Smooth muscle cell (in vitro differentiated cells): ENCODE measurements at regions not wholly inside any gene's neighbourhood (a gene's known extent, or its start where the extent isn't known, plus 50 kb on each side); places are given as distances from the start of the nearest gene placed in this dataset.

Source experiments
- DNase-seq: peaks from one replicate; lab custom pipeline; 2025; ENCODE audit not compliant: unreplicated experiment; lab: John Stamatoyannopoulos, UW
- H2AFZ ChIP-seq: fragments of 200-600 bp; sonication (generic); 2 replicates; pipeline ENCODE4 v1.6.0; 2016; ENCODE audit warnings: antibody characterized with exemption, low read depth, mild to moderate bottlenecking
- H3F3A ChIP-seq: fragments of 200-600 bp; sonication (generic); 2 replicates; pipeline ENCODE4 v1.6.0; 2017; ENCODE audit warnings: antibody characterized with exemption, low read depth
- H3K27ac ChIP-seq: fragments of 200-600 bp; sonication (generic); 2 replicates; pipeline ENCODE4 v1.5.1; 2016; ENCODE audit warnings: low read depth, mild to moderate bottlenecking
- H3K27me3 ChIP-seq: fragments of 200-600 bp; sonication (generic); 2 replicates; pipeline ENCODE4 v1.6.1; 2016; ENCODE audit warnings: low read depth, mild to moderate bottlenecking
- H3K36me3 ChIP-seq: fragments of 200-600 bp; sonication (generic); 2 replicates; pipeline ENCODE4 v1.5.1; 2016; ENCODE audit warnings: low read depth
- H3K4me1 ChIP-seq: fragments of 200-600 bp; sonication (generic); 2 replicates; pipeline ENCODE4 v1.5.1; 2016; ENCODE audit warnings: low read depth
- H3K4me2 ChIP-seq: fragments of 200-600 bp; sonication (generic); 2 replicates; pipeline ENCODE4 v1.6.0; 2016; ENCODE audit warnings: mild to moderate bottlenecking
- H3K4me3 ChIP-seq: fragments of 200-600 bp; sonication (generic); 2 replicates; pipeline ENCODE4 v1.5.1; 2016; ENCODE audit warnings: mild to moderate bottlenecking
- H3K79me2 ChIP-seq: fragments of 200-600 bp; sonication (generic); 2 replicates; pipeline ENCODE4 v1.6.0; 2016; ENCODE audit warnings: low read depth, mild to moderate bottlenecking
- H3K9ac ChIP-seq: fragments of 200-600 bp; sonication (generic); 2 replicates; pipeline ENCODE4 v1.6.0; 2016; ENCODE audit warnings: low read depth
- H3K9me3 ChIP-seq: fragments of 200-600 bp; sonication (generic); replicated peaks from 2 replicates; pipeline ENCODE4 v1.5.1; 2016; ENCODE audit warnings: low read depth
- H4K20me1 ChIP-seq: fragments of 200-600 bp; sonication (generic); 2 replicates; pipeline ENCODE4 v1.6.0; 2016; ENCODE audit warnings: low read depth
- CTCF ChIP-seq: fragments of 200-600 bp; sonication (generic); IDR thresholded peaks from 2 replicates; pipeline ENCODE4 v1.5.1; 2017; ENCODE audit warnings: borderline replicate concordance, mild to moderate bottlenecking, antibody characterized with exemption; ENCODE audit not compliant: insufficient read depth, poor library complexity, severe bottlenecking
- WGBS: methylation state at CpG from one replicate; pipeline ENCODE4 v1.1.7; 2016; ENCODE audit warnings: low lambda C conversion rate; 5-methylcytosine and 5-hydroxymethylcytosine counted together

- Histone ChIP-seq H3K4me2 (peak overlapping the region; percentile 31), H3K27me3 (no peaks in the 10 kb centered on the region), H2AFZ (no peak overlapping the region), H3K9me3 (no peaks in the 10 kb centered on the region), H3K36me3 (no peaks in the 10 kb centered on the region), H3K4me3 (no peak overlapping the region), H3K9ac (peak overlapping the region; percentile 93), H3F3A (peaks cover 42% of the 10 kb centered on the region), H4K20me1 (no peaks in the 10 kb centered on the region), H3K4me1 (peaks cover 14% of the 10 kb centered on the region), H3K27ac (peak overlapping the region; percentile 99), H3K79me2 (no peaks in the 10 kb centered on the region)
- no peak for DNase-seq
- WGBS, result 41% methylated on average over 4 of the region's 4 CpGs
- no peak for TF ChIP-seq CTCF
Observed at GRCh38 chr5:173455599-173455957, 127.4 kb upstream of the STC2 start.

GRCh38 chr5:173454736-173455598 is 126.8 kb upstream of the STC2 start:
- Histone ChIP-seq H4K20me1 (no peaks in the 10 kb centered on the region), H3K36me3 (no peaks in the 10 kb centered on the region), H3K79me2 (no peaks in the 10 kb centered on the region), H3K27ac (peak overlapping the region; percentile 99), H3K4me2 (peak overlapping the region; percentile 63), H3K9ac (peak overlapping the region; percentile 93), H3F3A (peaks cover 42% of the 10 kb centered on the region), H3K4me3 (no peak overlapping the region), H3K27me3 (no peaks in the 10 kb centered on the region), H3K9me3 (no peaks in the 10 kb centered on the region), H3K4me1 (peaks cover 14% of the 10 kb centered on the region), H2AFZ (no peak overlapping the region)
- no peak for TF ChIP-seq CTCF
- DNase-seq, result no peak
- 5% methylated on average over 10 of the region's 10 CpGs for WGBS

DNA sequence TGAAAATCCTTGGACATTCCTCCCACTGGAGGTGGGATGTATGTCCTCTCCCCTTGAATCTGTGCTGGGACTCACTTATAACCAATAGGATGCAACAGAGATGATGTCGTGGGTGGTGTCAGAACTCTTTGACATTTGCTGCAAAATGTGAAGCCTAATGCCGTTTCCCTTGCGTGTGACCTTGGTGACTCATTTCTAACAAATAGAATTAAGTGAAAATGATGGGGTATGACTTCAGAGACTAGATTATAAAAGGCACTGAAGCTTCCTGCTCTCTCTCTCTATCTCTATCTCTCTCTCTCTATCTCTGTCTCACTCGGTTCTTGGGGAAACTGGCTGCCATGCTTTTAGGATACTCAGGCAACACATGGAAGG is 126.1 kb upstream of the STC2 start:
- peak overlapping the region; percentile 99 for H3K27ac ChIP-seq
- WGBS, result 14% methylated on average over 4 of the region's 4 CpGs
- H3K27me3 ChIP-seq, result no peaks in the 10 kb centered on the region
- H3F3A ChIP-seq, result peaks cover 42% of the 10 kb centered on the region
- no peak overlapping the region for H2AFZ ChIP-seq
- no peaks in the 10 kb centered on the region for H4K20me1 ChIP-seq
- H3K79me2 ChIP-seq, result no peaks in the 10 kb centered on the region
- H3K4me2 ChIP-seq, result peak overlapping the region; percentile 63
- H3K4me1 ChIP-seq, result peaks cover 14% of the 10 kb centered on the region
- DNase-seq, result no peak
- no peaks in the 10 kb centered on the region for H3K9me3 ChIP-seq
- no peak for TF ChIP-seq CTCF
- peak overlapping the region; percentile 93 for H3K9ac ChIP-seq
- no peak overlapping the region for H3K4me3 ChIP-seq
- H3K36me3 ChIP-seq, result no peaks in the 10 kb centered on the region

DNA sequence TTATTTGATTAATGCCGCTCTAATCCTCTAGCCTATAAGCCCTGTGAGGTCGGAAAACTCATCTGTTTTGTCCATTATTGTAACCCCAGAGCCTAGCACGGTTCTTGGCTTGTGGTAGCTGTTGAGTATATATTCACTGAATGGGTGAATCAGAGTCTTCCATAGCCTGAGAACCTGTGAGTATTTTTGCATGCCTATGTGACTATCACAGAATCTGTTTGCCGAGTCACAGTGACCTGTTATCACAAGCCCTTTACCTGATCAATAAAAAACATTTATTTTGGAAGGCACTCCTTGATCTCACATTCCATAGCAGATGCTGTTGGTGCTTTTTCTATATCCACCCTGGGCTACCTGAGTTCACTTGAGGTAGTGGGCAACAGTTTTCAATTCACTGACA is 125.0 kb upstream of the STC2 start:
- 75% methylated on average over 4 of the region's 4 CpGs for WGBS
- H3K9ac ChIP-seq, result peak overlapping the region; percentile 93
- H3K79me2 ChIP-seq, result no peaks in the 10 kb centered on the region
- H3K27ac ChIP-seq, result peak overlapping the region; percentile 99
- no peak overlapping the region for H3K4me3 ChIP-seq
- peaks cover 14% of the 10 kb centered on the region for H3K4me1 ChIP-seq
- H3K9me3 ChIP-seq, result no peaks in the 10 kb centered on the region
- DNase-seq, result no peak
- H3K27me3 ChIP-seq, result no peaks in the 10 kb centered on the region
- no peaks in the 10 kb centered on the region for H3K36me3 ChIP-seq
- H2AFZ ChIP-seq, result no peak overlapping the region
- H4K20me1 ChIP-seq, result no peaks in the 10 kb centered on the region
- TF ChIP-seq CTCF, result no peak
- H3K4me2 ChIP-seq, result no peak overlapping the region
- peaks cover 42% of the 10 kb centered on the region for H3F3A ChIP-seq
